Tibial nerve (tissue), 4 donors: ENCODE measurements at regions not wholly inside any gene's neighbourhood (a gene's known extent, or its start where the extent isn't known, plus 50 kb on each side); places are given as distances from the start of the nearest gene placed in this dataset.

ENCODE experiments used
- DNase-seq, 2 donors: peaks; one replicate each; pipeline ENCODE4 v3.0.0-alpha.2; 2019; ENCODE audit warnings: low spot score in 2 of 2
- H3K27ac ChIP-seq, 4 donors: fragments of 200-600 bp; sonication (generic) in 3 of 4; one replicate each; pipeline ENCODE4 v1.5.1; 2017 to 2019; ENCODE audit warnings: mild to moderate bottlenecking in 1 of 4
- H3K27me3 ChIP-seq, 2 donors: fragments of 200-600 bp; sonication (generic) in 1 of 2; one replicate each; pipeline versions ENCODE4 v1.5.1 to v1.6.0; 2017 to 2019
- H3K36me3 ChIP-seq, 3 donors: fragments of 200-600 bp; sonication (generic); one replicate each; pipeline ENCODE4 v1.5.1; 2018 to 2019
- H3K4me1 ChIP-seq, 4 donors: fragments of 200-600 bp; sonication (generic) in 3 of 4; one replicate each; pipeline ENCODE4 v1.5.1; 2017 to 2019
- H3K4me3 ChIP-seq, 4 donors: fragments of 200-600 bp; sonication (generic) in 3 of 4; one replicate each; pipeline ENCODE4 v1.5.1; 2017 to 2019; ENCODE audit warnings: mild to moderate bottlenecking in 1 of 4, moderate library complexity in 1 of 4
- H3K9me3 ChIP-seq, 4 donors: fragments of 200-600 bp; sonication (generic) in 3 of 4; one replicate each; pipeline ENCODE4 v1.5.1; 2017 to 2019
- CTCF ChIP-seq, 5 experiments: fragments of 200-600 bp in 3 of 5; fragments of 450-650 bp in 2 of 5; sonication (generic) in 3 of 5; IDR thresholded peaks; one replicate each; pipeline ENCODE4 v1.5.1; 2016 to 2019; ENCODE audit warnings: antibody characterized with exemption in 5 of 5, mild to moderate bottlenecking in 3 of 5, moderate library complexity in 2 of 5
- EP300 ChIP-seq, 2 donors: sonication (generic); formaldehyde crosslinking; IDR thresholded peaks; one replicate each; pipeline ENCODE4 v1.6.1; 2017; ENCODE audit warnings: antibody characterized with exemption in 2 of 2, mild to moderate bottlenecking in 1 of 2
- POLR2A ChIP-seq, 2 donors: fragments of 450-650 bp; IDR thresholded peaks; one replicate each; pipeline ENCODE4 v1.6.1; 2017; ENCODE audit warnings: antibody characterized with exemption in 2 of 2, mild to moderate bottlenecking in 2 of 2, moderate library complexity in 2 of 2
- WGBS, 2 donors: methylation state at CpG; one replicate each; pipeline ENCODE4 v1.1.5; 2018; 5-methylcytosine and 5-hydroxymethylcytosine counted together

DNA sequence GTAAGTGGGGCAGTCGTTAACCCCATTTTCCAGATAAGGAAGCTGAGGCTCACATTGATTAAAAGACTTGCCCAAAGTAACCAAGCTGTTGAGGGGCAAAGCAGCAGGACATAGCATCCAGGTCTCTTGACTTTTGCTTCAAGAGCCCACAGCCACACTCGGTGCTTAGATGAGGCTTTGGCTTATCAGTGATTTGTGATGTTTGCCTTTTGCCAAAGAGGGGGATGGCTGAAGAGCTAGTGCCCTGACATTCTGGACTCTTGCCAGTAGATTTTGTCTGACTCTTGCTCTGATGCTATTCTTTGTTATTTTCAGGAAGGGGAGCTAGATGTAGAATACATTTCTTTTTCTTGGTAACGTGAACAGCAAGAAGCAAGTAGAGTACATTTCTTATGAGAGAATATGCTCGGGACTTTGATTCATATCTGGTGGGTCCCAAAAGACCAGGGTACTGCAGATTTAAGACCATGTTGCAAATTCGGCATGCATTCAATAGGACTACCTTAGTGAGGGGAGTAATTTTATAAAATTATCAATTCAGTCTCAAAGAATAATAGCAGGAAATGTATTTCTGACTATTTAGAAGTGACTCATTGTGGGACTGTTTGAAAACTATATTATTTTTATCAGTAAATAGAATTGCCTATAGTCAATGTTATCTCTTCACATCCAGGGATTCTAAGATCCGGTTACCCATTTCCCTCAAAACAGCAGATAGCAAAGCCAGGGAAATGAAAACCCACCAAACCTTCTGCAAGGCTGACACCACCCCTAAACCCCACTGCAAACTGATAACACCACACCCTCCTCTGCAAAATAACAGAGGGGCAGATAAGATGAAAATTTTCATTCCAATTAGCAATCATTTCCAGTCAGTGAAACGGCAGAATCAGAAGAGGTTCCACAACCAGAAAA lies 180.0 kb upstream of the BMPER start:
- Histone ChIP-seq H3K27ac (no peak overlapping the region), H3K36me3 (peaks cover 0 to 9% (median 0%) of the 10 kb centered on the region in 3 donors), H3K27me3 (no peaks in the 10 kb centered on the region), H3K4me1 (no peaks in the 10 kb centered on the region), H3K9me3 (peaks cover 0 to under 1% (median 0%) of the 10 kb centered on the region in 4 donors), H3K4me3 (no peak overlapping the region)
- TF ChIP-seq POLR2A (IDR thresholded peaks at IDR 0.05) (no peak), EP300 (IDR thresholded peaks at IDR 0.05) (no peak), CTCF (IDR thresholded peaks at IDR 0.05) (no peak)
- no peak for DNase-seq
- WGBS, 2 donors = 82 to 84% methylated on average over 7 of the region's 7 CpGs

GRCh38 chr7:33726582-33726981 lies 178.8 kb upstream of the BMPER start:
- Histone ChIP-seq H3K9me3 (no peaks in the 10 kb centered on the region), H3K36me3 (peaks cover 0 to 9% (median 0%) of the 10 kb centered on the region in 3 donors), H3K4me3 (no peak overlapping the region), H3K27ac (no peak overlapping the region), H3K4me1 (no peaks in the 10 kb centered on the region), H3K27me3 (no peaks in the 10 kb centered on the region)
- TF ChIP-seq EP300 (IDR thresholded peaks at IDR 0.05) (no peak), POLR2A (IDR thresholded peaks at IDR 0.05) (no peak), CTCF (IDR thresholded peaks at IDR 0.05) (no peak)
- WGBS, 2 donors = 67 to 78% methylated on average over 5 of the region's 5 CpGs
- no peak for DNase-seq

DNA sequence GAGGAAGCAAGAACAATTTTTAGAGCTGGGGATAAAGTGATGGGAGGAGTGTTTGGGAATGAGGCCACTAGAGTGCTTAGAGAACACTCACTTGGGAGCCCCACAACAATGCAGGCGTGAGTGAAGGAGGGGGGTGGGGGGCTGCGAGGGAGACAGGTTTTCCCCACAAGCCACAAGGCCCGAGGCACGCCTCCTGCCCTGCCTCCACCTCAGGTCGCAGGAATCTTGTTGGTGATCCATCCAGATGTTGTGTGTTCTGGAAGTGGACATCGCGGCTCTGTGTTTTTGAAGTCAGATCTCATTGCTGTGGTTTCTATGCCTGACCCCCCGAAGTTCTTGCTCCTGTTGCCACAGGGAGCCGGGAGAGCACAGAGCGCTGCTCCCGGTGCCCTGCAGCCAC lies 178.0 kb upstream of the BMPER start:
- Histone ChIP-seq H3K27me3 (no peaks in the 10 kb centered on the region), H3K4me1 (no peaks in the 10 kb centered on the region), H3K27ac (no peak overlapping the region), H3K36me3 (peaks cover 0 to 9% (median 0%) of the 10 kb centered on the region in 3 donors), H3K9me3 (no peaks in the 10 kb centered on the region), H3K4me3 (no peak overlapping the region)
- TF ChIP-seq EP300 (IDR thresholded peaks at IDR 0.05) (no peak), CTCF (IDR thresholded peaks at IDR 0.05) (no peak), POLR2A (IDR thresholded peaks at IDR 0.05) (no peak)
- 69 to 77% methylated on average over 11 of the region's 11 CpGs for WGBS, 2 donors
- no peak for DNase-seq

GRCh38 chr7:33728873-33729551 lies 176.3 kb upstream of the BMPER start:
- no peak overlapping the region for H3K27ac ChIP-seq
- 83 to 85% methylated on average over 16 of the region's 16 CpGs for WGBS, 2 donors
- TF ChIP-seq EP300 (IDR thresholded peaks at IDR 0.05) (no peak), POLR2A (IDR thresholded peaks at IDR 0.05) (no peak), CTCF (IDR thresholded peaks at IDR 0.05) (no peak)
- DNase-seq = no peak
- H3K4me3 ChIP-seq = no peak overlapping the region
- no peaks in the 10 kb centered on the region for H3K9me3 ChIP-seq
- no peaks in the 10 kb centered on the region for H3K4me1 ChIP-seq
- no peaks in the 10 kb centered on the region for H3K27me3 ChIP-seq
- peaks cover 0 to 9% (median 0%) of the 10 kb centered on the region in 3 donors for H3K36me3 ChIP-seq

DNA sequence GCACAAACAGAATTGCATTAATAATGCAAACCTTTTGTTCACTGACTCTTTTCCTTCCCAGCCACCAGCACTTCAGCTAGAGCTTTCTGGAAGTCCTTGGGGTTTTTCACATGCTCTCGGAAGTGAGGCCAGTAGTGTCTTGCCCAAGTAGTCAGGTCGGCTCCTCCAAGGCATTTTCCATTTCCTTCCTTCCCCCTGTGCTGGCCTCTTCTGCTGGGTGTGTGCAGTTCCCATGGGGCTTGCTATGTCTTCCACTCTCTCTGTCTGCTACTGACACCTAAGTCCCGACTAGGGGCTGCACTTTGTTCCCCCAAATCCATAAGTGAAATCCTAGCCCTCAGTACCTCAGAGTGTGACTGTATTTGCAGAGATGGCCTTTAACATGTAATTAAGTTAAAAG lies 175.6 kb upstream of the BMPER start:
- WGBS, 2 donors = 64 to 82% methylated on average over 3 of the region's 3 CpGs
- TF ChIP-seq POLR2A (IDR thresholded peaks at IDR 0.05) = no peak
- no peak for TF ChIP-seq CTCF (IDR thresholded peaks at IDR 0.05)

More for the DNA sequence above, 175.6 kb upstream of the BMPER start:
- no peaks in the 10 kb centered on the region for H3K27me3 ChIP-seq
- no peak overlapping the region for H3K4me3 ChIP-seq
- peaks cover 0 to 9% (median 0%) of the 10 kb centered on the region in 3 donors for H3K36me3 ChIP-seq
- H3K27ac ChIP-seq = no peak overlapping the region
- no peaks in the 10 kb centered on the region for H3K4me1 ChIP-seq
- DNase-seq = no peak
- no peaks in the 10 kb centered on the region for H3K9me3 ChIP-seq
